ENCODE measurements at regions not wholly inside any gene's neighbourhood (a gene's known extent, or its start where the extent isn't known, plus 50 kb on each side); places are given as distances from the start of the nearest gene placed in this dataset.
A peak's percentile ranks its signal among the peaks of the same experiment; 100 is the strongest.
"Not testable (repeated sequence)": the region's sequence is repeated elsewhere in the genome, so short reads cannot be mapped to it uniquely, and the experiment has no call there.

- Histone ChIP-seq H3K9me3 (ENCODE audit: control insufficient read depth in 4 of 4, insufficient read depth in 3 of 4, low read length in 3 of 4) (no peaks in the 10 kb centered on the region), H3K36me3 (ENCODE audit: control insufficient read depth in 4 of 4, insufficient read depth in 4 of 4, low read length in 4 of 4) (peaks cover 0 to 2% (median 0%) of the 10 kb centered on the region in 4 donors), H3K27me3 (ENCODE audit: control insufficient read depth in 3 of 3, insufficient read depth in 3 of 3, low read length in 2 of 3) (no peaks in the 10 kb centered on the region), H3K4me1 (ENCODE audit: control insufficient read depth in 5 of 5, insufficient read depth in 5 of 5, low read length in 5 of 5) (peaks cover 0 to 24% (median 10%) of the 10 kb centered on the region in 5 donors), H3K4me3 (no peak overlapping the region), H3K9ac (ENCODE audit: insufficient read depth in 1 of 2, low read length in 2 of 2) (no peak overlapping the region), H3K27ac (ENCODE audit: low read depth in 1 of 2, low read length in 1 of 2) (no peak overlapping the region)
- ATAC-seq (ENCODE audit: insufficient read depth, low FRiP score) (no peak), DNase-seq (no peak)
- no peak for TF ChIP-seq CTCF (IDR thresholded peaks at IDR 0.05; ENCODE audit: control extremely low read depth, extremely low read depth)
- 93 to 95% methylated on average over 3 of the region's 3 CpGs for WGBS, 2 donors
These were observed 290.0 kb upstream of the ADGRL2 start for GRCh38 chr1:81510701-81511100.

- Histone ChIP-seq H3K4me1 (ENCODE audit: control insufficient read depth in 5 of 5, insufficient read depth in 5 of 5, low read length in 5 of 5) (peaks cover 0 to 24% (median 10%) of the 10 kb centered on the region in 5 donors), H3K9me3 (ENCODE audit: control insufficient read depth in 4 of 4, insufficient read depth in 3 of 4, low read length in 3 of 4) (no peaks in the 10 kb centered on the region), H3K9ac (ENCODE audit: insufficient read depth in 1 of 2, low read length in 2 of 2) (no peak overlapping the region), H3K27ac (ENCODE audit: low read depth in 1 of 2, low read length in 1 of 2) (no peak overlapping the region), H3K27me3 (ENCODE audit: control insufficient read depth in 3 of 3, insufficient read depth in 3 of 3, low read length in 2 of 3) (no peaks in the 10 kb centered on the region), H3K4me3 (no peak overlapping the region), H3K36me3 (ENCODE audit: control insufficient read depth in 4 of 4, insufficient read depth in 4 of 4, low read length in 4 of 4) (peaks cover 0 to 2% (median 0%) of the 10 kb centered on the region in 4 donors)
- TF ChIP-seq CTCF (IDR thresholded peaks at IDR 0.05; ENCODE audit: control extremely low read depth, extremely low read depth), result no peak
- DNase-seq (peak; percentile 65 to 79 (median 78)), ATAC-seq (ENCODE audit: insufficient read depth, low FRiP score) (peak; percentile 23)
- WGBS, 2 donors, result 47 to 65% methylated on average over 5 of the region's 5 CpGs
These were observed 291.1 kb upstream of the ADGRL2 start for GRCh38 chr1:81509594-81509993.

- DNase-seq (no peak), ATAC-seq (ENCODE audit: insufficient read depth, low FRiP score) (no peak)
- H3K36me3 ChIP-seq (ENCODE audit: control insufficient read depth in 4 of 4, insufficient read depth in 4 of 4, low read length in 4 of 4), result peaks cover 0 to 2% (median 0%) of the 10 kb centered on the region in 4 donors
- no peak overlapping the region for H3K9ac ChIP-seq (ENCODE audit: insufficient read depth in 1 of 2, low read length in 2 of 2)
- peaks cover 0 to 18% (median 5%) of the 10 kb centered on the region in 5 donors for H3K4me1 ChIP-seq (ENCODE audit: control insufficient read depth in 5 of 5, insufficient read depth in 5 of 5, low read length in 5 of 5)
- no peak overlapping the region for H3K27ac ChIP-seq (ENCODE audit: low read depth in 1 of 2, low read length in 1 of 2)
- H3K27me3 ChIP-seq (ENCODE audit: control insufficient read depth in 3 of 3, insufficient read depth in 3 of 3, low read length in 2 of 3), result no peaks in the 10 kb centered on the region
- H3K4me3 ChIP-seq, result no peak overlapping the region
- 85 to 93% methylated on average over 1 of the region's 1 CpG for WGBS, 2 donors
- no peaks in the 10 kb centered on the region for H3K9me3 ChIP-seq (ENCODE audit: control insufficient read depth in 4 of 4, insufficient read depth in 3 of 4, low read length in 3 of 4)
- no peak for TF ChIP-seq CTCF (IDR thresholded peaks at IDR 0.05; ENCODE audit: control extremely low read depth, extremely low read depth)
These were observed 294.0 kb upstream of the ADGRL2 start for GRCh38 chr1:81506699-81507098.

- Histone ChIP-seq H3K4me1 (ENCODE audit: control insufficient read depth in 5 of 5, insufficient read depth in 5 of 5, low read length in 5 of 5) (peaks cover 0 to 18% (median 5%) of the 10 kb centered on the region in 5 donors), H3K4me3 (no peak overlapping the region), H3K27ac (ENCODE audit: low read depth in 1 of 2, low read length in 1 of 2) (no peak overlapping the region), H3K36me3 (ENCODE audit: control insufficient read depth in 4 of 4, insufficient read depth in 4 of 4, low read length in 4 of 4) (peaks cover 0 to 2% (median 0%) of the 10 kb centered on the region in 4 donors), H3K27me3 (ENCODE audit: control insufficient read depth in 3 of 3, insufficient read depth in 3 of 3, low read length in 2 of 3) (no peaks in the 10 kb centered on the region), H3K9me3 (ENCODE audit: control insufficient read depth in 4 of 4, insufficient read depth in 3 of 4, low read length in 3 of 4) (no peaks in the 10 kb centered on the region), H3K9ac (ENCODE audit: insufficient read depth in 1 of 2, low read length in 2 of 2) (peak overlapping the region in 1 of 2 donors; percentile 28)
- no peak for TF ChIP-seq CTCF (IDR thresholded peaks at IDR 0.05; ENCODE audit: control extremely low read depth, extremely low read depth)
- ATAC-seq (ENCODE audit: insufficient read depth, low FRiP score), result no peak
- WGBS, 2 donors, result 91 to 94% methylated on average over 4 of the region's 4 CpGs
- no peak for DNase-seq
These were observed 294.9 kb upstream of the ADGRL2 start for GRCh38 chr1:81505831-81506230.

GRCh38 chr1:81504820-81505219 is 295.9 kb upstream of the ADGRL2 start:
- H3K9me3 ChIP-seq (ENCODE audit: control insufficient read depth in 4 of 4, insufficient read depth in 3 of 4, low read length in 3 of 4); H3K4me3 ChIP-seq; H3K27me3 ChIP-seq (ENCODE audit: control insufficient read depth in 3 of 3, insufficient read depth in 3 of 3, low read length in 2 of 3); H3K36me3 ChIP-seq (ENCODE audit: control insufficient read depth in 4 of 4, insufficient read depth in 4 of 4, low read length in 4 of 4); ATAC-seq (ENCODE audit: insufficient read depth, low FRiP score); H3K9ac ChIP-seq (ENCODE audit: insufficient read depth in 1 of 2, low read length in 2 of 2); H3K27ac ChIP-seq (ENCODE audit: low read depth in 1 of 2, low read length in 1 of 2); DNase-seq: not testable (repeated sequence)
- 97 to 98% methylated on average over 15 of the region's 16 CpGs for WGBS, 2 donors
- H3K4me1 ChIP-seq (ENCODE audit: control insufficient read depth in 5 of 5, insufficient read depth in 5 of 5, low read length in 5 of 5), result peaks cover 0 to 14% (median 3%) of the 10 kb centered on the region in 5 donors

All from lung (tissue), 11 donors.